SK-N-SH treated with all-trans-retinoic acid at 6 μM for 48 hours (cell line): ENCODE measurements at regions not wholly inside any gene's neighbourhood (a gene's known extent, or its start where the extent isn't known, plus 50 kb on each side); places are given as distances from the start of the nearest gene placed in this dataset.

Source experiments
- GLIS3 ChIP-seq: fragments of 250-450 bp; sonication (Bioruptor Pico); IDR thresholded peaks from 2 replicates; pipeline ENCODE4 v1.5.0; 2020; ENCODE audit warnings: mild to moderate bottlenecking, moderate library complexity
- ISL1 ChIP-seq: fragments of 250-450 bp; sonication (Bioruptor Pico); IDR thresholded peaks from 2 replicates; pipeline ENCODE4 v2.1.2; 2022; ENCODE audit warnings: mild to moderate bottlenecking, moderate library complexity
- RARB ChIP-seq: fragments of 250-450 bp; sonication (Bioruptor Pico); IDR thresholded peaks from 2 replicates; pipeline ENCODE4 v1.8.0; 2021; ENCODE audit warnings: mild to moderate bottlenecking, moderate library complexity
- TCF4 ChIP-seq: fragments of 250-450 bp; sonication (Bioruptor Pico); IDR thresholded peaks from 2 replicates; pipeline ENCODE4 v1.8.0; 2021; ENCODE audit warnings: mild to moderate bottlenecking, moderate library complexity, borderline replicate concordance
- TOX ChIP-seq: fragments of 250-450 bp; sonication (Bioruptor Pico); IDR thresholded peaks from 2 replicates; pipeline ENCODE4 v1.8.0; 2021; ENCODE audit warnings: mild to moderate bottlenecking, moderate library complexity, borderline replicate concordance
- ZFP3 ChIP-seq: fragments of 250-450 bp; sonication (Bioruptor Pico); IDR thresholded peaks from 2 replicates; pipeline ENCODE4 v1.5.0; 2020; ENCODE audit warnings: mild to moderate bottlenecking, moderate library complexity
- ZFP30 ChIP-seq: fragments of 450-650 bp; formaldehyde crosslinking; IDR thresholded peaks from 2 replicates; pipeline ENCODE4 v1.5.0; 2022; ENCODE audit warnings: mild to moderate bottlenecking, moderate library complexity
- ZNF565 ChIP-seq: fragments of 450-650 bp; formaldehyde crosslinking; conservative IDR thresholded peaks from 2 replicates; pipeline ENCODE4 v1.5.0; 2020; ENCODE audit warnings: low read depth, mild to moderate bottlenecking, moderate library complexity
- TF ChIP-seq, protein P1 (sequence below): fragments of 250-450 bp; sonication (Bioruptor Pico); IDR thresholded peaks from 2 replicates; pipeline ENCODE4 v1.5.1; 2020; ENCODE audit warnings: low read depth, mild to moderate bottlenecking, moderate library complexity
- TF ChIP-seq, protein P2 (sequence below): fragments of 250-450 bp; sonication (Bioruptor Pico); IDR thresholded peaks from 2 replicates; pipeline ENCODE4 v1.5.1; 2021; ENCODE audit warnings: mild to moderate bottlenecking, moderate library complexity

DNA sequence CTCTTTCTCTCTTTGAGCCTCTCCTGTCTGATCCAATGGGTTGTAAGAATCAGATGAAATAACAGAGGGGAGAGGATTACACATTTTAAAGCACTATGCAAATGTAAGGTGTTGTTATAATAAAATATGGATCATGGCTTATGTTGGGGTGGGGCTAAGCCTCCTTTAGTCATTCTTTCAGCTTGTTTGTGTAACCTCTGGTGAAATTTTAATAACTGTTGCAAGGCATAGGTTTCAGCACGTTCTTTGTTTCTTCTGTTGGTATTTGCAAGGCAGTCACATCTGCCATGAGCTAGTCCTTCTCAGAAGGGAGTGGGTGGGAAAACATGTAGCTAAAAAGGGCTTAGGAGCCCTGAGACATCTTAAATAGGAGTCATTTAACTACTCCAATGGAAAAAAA is 74.8 kb upstream of the FRMD6 start:
- TF ChIP-seq, protein P1, sequence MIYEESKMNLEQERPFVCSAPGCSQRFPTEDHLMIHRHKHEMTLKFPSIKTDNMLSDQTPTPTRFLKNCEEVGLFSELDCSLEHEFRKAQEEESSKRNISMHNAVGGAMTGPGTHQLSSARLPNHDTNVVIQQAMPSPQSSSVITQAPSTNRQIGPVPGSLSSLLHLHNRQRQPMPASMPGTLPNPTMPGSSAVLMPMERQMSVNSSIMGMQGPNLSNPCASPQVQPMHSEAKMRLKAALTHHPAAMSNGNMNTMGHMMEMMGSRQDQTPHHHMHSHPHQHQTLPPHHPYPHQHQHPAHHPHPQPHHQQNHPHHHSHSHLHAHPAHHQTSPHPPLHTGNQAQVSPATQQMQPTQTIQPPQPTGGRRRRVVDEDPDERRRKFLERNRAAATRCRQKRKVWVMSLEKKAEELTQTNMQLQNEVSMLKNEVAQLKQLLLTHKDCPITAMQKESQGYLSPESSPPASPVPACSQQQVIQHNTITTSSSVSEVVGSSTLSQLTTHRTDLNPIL, result no peak
- TF ChIP-seq ISL1 (CRISPR knock-in tag) (no peak), ZFP3 (no peak), GLIS3 (CRISPR knock-in tag) (no peak), TOX (no peak), RARB (CRISPR knock-in tag) (no peak), TCF4 (CRISPR knock-in tag) (no peak), ZNF565 (no peak), ZFP30 (CRISPR knock-in tag) (no peak)
- TF ChIP-seq, protein P2, sequence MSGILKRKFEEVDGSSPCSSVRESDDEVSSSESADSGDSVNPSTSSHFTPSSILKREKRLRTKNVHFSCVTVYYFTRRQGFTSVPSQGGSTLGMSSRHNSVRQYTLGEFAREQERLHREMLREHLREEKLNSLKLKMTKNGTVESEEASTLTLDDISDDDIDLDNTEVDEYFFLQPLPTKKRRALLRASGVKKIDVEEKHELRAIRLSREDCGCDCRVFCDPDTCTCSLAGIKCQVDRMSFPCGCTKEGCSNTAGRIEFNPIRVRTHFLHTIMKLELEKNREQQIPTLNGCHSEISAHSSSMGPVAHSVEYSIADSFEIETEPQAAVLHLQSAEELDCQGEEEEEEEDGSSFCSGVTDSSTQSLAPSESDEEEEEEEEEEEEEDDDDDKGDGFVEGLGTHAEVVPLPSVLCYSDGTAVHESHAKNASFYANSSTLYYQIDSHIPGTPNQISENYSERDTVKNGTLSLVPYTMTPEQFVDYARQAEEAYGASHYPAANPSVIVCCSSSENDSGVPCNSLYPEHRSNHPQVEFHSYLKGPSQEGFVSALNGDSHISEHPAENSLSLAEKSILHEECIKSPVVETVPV (CRISPR knock-in tag), result no peak
